ENCODE measurements at regions not wholly inside any gene's neighbourhood (a gene's known extent, or its start where the extent isn't known, plus 50 kb on each side); places are given as distances from the start of the nearest gene placed in this dataset.

GRCh38 chr10:106438386-106438785, 726.1 kb downstream of the SORCS1 start:
- Mint-ChIP-seq H3K4me3 (no peak overlapping the region), H3K4me1 (ENCODE audit: low read depth) (no peaks in the 10 kb centered on the region), H3K36me3 (ENCODE audit: low read depth) (no peaks in the 10 kb centered on the region), H3K9me3 (peaks cover 10% of the 10 kb centered on the region), H3K27ac (no peak overlapping the region), H3K27me3 (no peaks in the 10 kb centered on the region)
- no peaks in the 10 kb centered on the region for H3K9me3 ChIP-seq (ENCODE audit: control insufficient read depth in 1 of 2, insufficient read depth in 1 of 2, low read length in 2 of 2)
- intact Hi-C loops (cut with DNase I, micrococcal nuclease) = no loop called here
- POLR2A ChIA-PET = no interaction called here
- DNase-seq (no peak), ATAC-seq (ENCODE audit: poor library complexity) (no peak)
- CTCF ChIA-PET = no interaction called here
- no peak overlapping the region for H3K27ac ChIP-seq (ENCODE audit: low read depth in 1 of 2, low read length in 2 of 2)
- no peak overlapping the region for H3K4me3 ChIP-seq (ENCODE audit: low read length)
- no peak for TF ChIP-seq CTCF (IDR thresholded peaks at IDR 0.05)
- H3K27me3 ChIP-seq (ENCODE audit: control insufficient read depth in 1 of 2, insufficient read depth in 2 of 2, low read length in 2 of 2) = no peaks in the 10 kb centered on the region
- no peaks in the 10 kb centered on the region for H3K36me3 ChIP-seq (ENCODE audit: insufficient read depth, low read length)
- H3K4me1 ChIP-seq (ENCODE audit: insufficient read depth, low read length) = no peaks in the 10 kb centered on the region

- H3K27ac Mint-ChIP-seq = no peak overlapping the region
- Histone ChIP-seq H3K27ac (ENCODE audit: low read depth in 1 of 2, low read length in 2 of 2) (no peak overlapping the region), H3K9me3 (ENCODE audit: control insufficient read depth in 1 of 2, insufficient read depth in 1 of 2, low read length in 2 of 2) (no peaks in the 10 kb centered on the region), H3K27me3 (ENCODE audit: control insufficient read depth in 1 of 2, insufficient read depth in 2 of 2, low read length in 2 of 2) (no peaks in the 10 kb centered on the region), H3K36me3 (ENCODE audit: insufficient read depth, low read length) (no peaks in the 10 kb centered on the region), H3K4me1 (ENCODE audit: insufficient read depth, low read length) (no peaks in the 10 kb centered on the region), H3K4me3 (ENCODE audit: low read length) (no peak overlapping the region)
- intact Hi-C loops (cut with DNase I, micrococcal nuclease) = no loop called here
- CTCF ChIA-PET = no interaction called here
- H3K27me3 Mint-ChIP-seq = no peaks in the 10 kb centered on the region
- ATAC-seq (ENCODE audit: poor library complexity) = no peak
- H3K9me3 Mint-ChIP-seq = peaks cover 11% of the 10 kb centered on the region
- POLR2A ChIA-PET = no interaction called here
- no peak overlapping the region for H3K4me3 Mint-ChIP-seq
- DNase-seq = no peak
- no peaks in the 10 kb centered on the region for H3K4me1 Mint-ChIP-seq (ENCODE audit: low read depth)
- TF ChIP-seq CTCF (IDR thresholded peaks at IDR 0.05) = no peak
- no peaks in the 10 kb centered on the region for H3K36me3 Mint-ChIP-seq (ENCODE audit: low read depth)
These were observed 728.3 kb downstream of the SORCS1 start for GRCh38 chr10:106436123-106436715.

- Histone ChIP-seq H3K27ac (ENCODE audit: low read depth in 1 of 2, low read length in 2 of 2) (no peak overlapping the region), H3K27me3 (ENCODE audit: control insufficient read depth in 1 of 2, insufficient read depth in 2 of 2, low read length in 2 of 2) (no peaks in the 10 kb centered on the region), H3K4me3 (ENCODE audit: low read length) (no peak overlapping the region), H3K36me3 (ENCODE audit: insufficient read depth, low read length) (no peaks in the 10 kb centered on the region), H3K9me3 (ENCODE audit: control insufficient read depth in 1 of 2, insufficient read depth in 1 of 2, low read length in 2 of 2) (peaks cover 0 to 5% of the 10 kb centered on the region in 2 experiments), H3K4me1 (ENCODE audit: insufficient read depth, low read length) (no peaks in the 10 kb centered on the region)
- no peak for TF ChIP-seq CTCF (IDR thresholded peaks at IDR 0.05)
- Mint-ChIP-seq H3K9me3 (peaks cover 10% of the 10 kb centered on the region), H3K27ac (no peak overlapping the region), H3K27me3 (no peaks in the 10 kb centered on the region), H3K4me3 (no peak overlapping the region), H3K4me1 (ENCODE audit: low read depth) (no peaks in the 10 kb centered on the region), H3K36me3 (ENCODE audit: low read depth) (no peaks in the 10 kb centered on the region)
- DNase-seq (no peak), ATAC-seq (ENCODE audit: poor library complexity) (no peak)
- ChIA-PET CTCF (no interaction called here), POLR2A (no interaction called here)
- intact Hi-C loops (cut with DNase I, micrococcal nuclease) = no loop called here
These were observed 729.4 kb downstream of the SORCS1 start for GRCh38 chr10:106435081-106435480.
